Neural crest cell (in vitro differentiated cells): ENCODE measurements at regions not wholly inside any gene's neighbourhood (a gene's known extent, or its start where the extent isn't known, plus 50 kb on each side); places are given as distances from the start of the nearest gene placed in this dataset.

Source experiments
- DNase-seq: peaks from one replicate; pipeline ENCODE4 v3.0.0; 2021; ENCODE audit warnings: low read depth, mixed read lengths, low spot score
- H3K27ac Mint-ChIP-seq: one replicate; pipeline ENCODE4 v1.8.0; 2021; ENCODE audit warnings: mild to moderate bottlenecking, mixed read lengths; ENCODE audit not compliant: unreplicated experiment
- H3K27me3 Mint-ChIP-seq: 2 replicates; pipeline ENCODE4 v1.8.0; 2021; ENCODE audit warnings: low read depth, mild to moderate bottlenecking, mixed read lengths
- H3K36me3 Mint-ChIP-seq: 2 replicates; pipeline ENCODE4 v1.8.0; 2021; ENCODE audit warnings: low read depth, mild to moderate bottlenecking, mixed read lengths
- H3K4me1 Mint-ChIP-seq: 2 replicates; pipeline ENCODE4 v1.8.0; 2021; ENCODE audit warnings: mixed read lengths
- H3K4me3 Mint-ChIP-seq: one replicate; pipeline ENCODE4 v1.8.0; 2021; ENCODE audit warnings: mild to moderate bottlenecking, mixed read lengths
- H3K9me3 Mint-ChIP-seq: 2 replicates; pipeline ENCODE4 v1.8.0; 2021; ENCODE audit warnings: mixed read lengths
- CTCF ChIP-seq: fragments of 200-600 bp; sonication (generic); conservative IDR thresholded peaks from 2 replicates; pipeline ENCODE4 v1.5.0; 2021; ENCODE audit warnings: antibody characterized with exemption, mild to moderate bottlenecking

GRCh38 chr5:2374703-2375102 is 376.8 kb downstream of the IRX2 start:
- H3K27ac Mint-ChIP-seq: no peak overlapping the region
- TF ChIP-seq CTCF: no peak
- no peak for DNase-seq
- H3K4me1 Mint-ChIP-seq: no peaks in the 10 kb centered on the region
- H3K9me3 Mint-ChIP-seq: no peaks in the 10 kb centered on the region
- peaks cover 2% of the 10 kb centered on the region for H3K27me3 Mint-ChIP-seq
- no peaks in the 10 kb centered on the region for H3K36me3 Mint-ChIP-seq
- no peak overlapping the region for H3K4me3 Mint-ChIP-seq

GRCh38 chr5:2373631-2374030 is 377.8 kb downstream of the IRX2 start:
- Mint-ChIP-seq H3K27ac (no peak overlapping the region), H3K4me1 (no peaks in the 10 kb centered on the region), H3K4me3 (no peak overlapping the region), H3K36me3 (no peaks in the 10 kb centered on the region), H3K27me3 (peaks cover under 1% of the 10 kb centered on the region), H3K9me3 (no peaks in the 10 kb centered on the region)
- TF ChIP-seq CTCF: no peak
- no peak for DNase-seq

- Mint-ChIP-seq H3K9me3 (no peaks in the 10 kb centered on the region), H3K4me1 (no peaks in the 10 kb centered on the region), H3K27me3 (no peaks in the 10 kb centered on the region), H3K27ac (no peak overlapping the region), H3K36me3 (no peaks in the 10 kb centered on the region), H3K4me3 (no peak overlapping the region)
- no peak for DNase-seq
- no peak for TF ChIP-seq CTCF
Measured at GRCh38 chr5:2371419-2371710, 380.1 kb downstream of the IRX2 start.

GRCh38 chr5:2370626-2371418 is 380.7 kb downstream of the IRX2 start:
- Mint-ChIP-seq H3K4me1 (no peaks in the 10 kb centered on the region), H3K9me3 (no peaks in the 10 kb centered on the region), H3K27me3 (no peaks in the 10 kb centered on the region), H3K27ac (no peak overlapping the region), H3K36me3 (no peaks in the 10 kb centered on the region), H3K4me3 (no peak overlapping the region)
- DNase-seq: no peak
- no peak for TF ChIP-seq CTCF

- no peak overlapping the region for H3K27ac Mint-ChIP-seq
- peaks cover 6% of the 10 kb centered on the region for H3K36me3 Mint-ChIP-seq
- H3K4me1 Mint-ChIP-seq: no peaks in the 10 kb centered on the region
- TF ChIP-seq CTCF: no peak
- no peaks in the 10 kb centered on the region for H3K27me3 Mint-ChIP-seq
- no peak overlapping the region for H3K4me3 Mint-ChIP-seq
- no peak for DNase-seq
- peaks cover 6% of the 10 kb centered on the region for H3K9me3 Mint-ChIP-seq
Measured at GRCh38 chr5:2369178-2369577, 382.3 kb downstream of the IRX2 start.
